Ovary (tissue), 7 donors: ENCODE measurements at regions not wholly inside any gene's neighbourhood (a gene's known extent, or its start where the extent isn't known, plus 50 kb on each side); places are given as distances from the start of the nearest gene placed in this dataset.

ENCODE experiments used
- DNase-seq, 5 donors: peaks; one replicate each; pipeline ENCODE4 v3.0.0-alpha.2; 2019 to 2020
- H3K27ac ChIP-seq, 2 donors: fragments of 200-600 bp; one replicate each; pipeline versions ENCODE4 v1.5.1 to v1.8.0; 2019 to 2022
- H3K27me3 ChIP-seq: fragments of 200-600 bp; one replicate; pipeline ENCODE4 v1.8.0; 2022
- H3K36me3 ChIP-seq: fragments of 200-600 bp; sonication (generic); one replicate; pipeline ENCODE4 v1.5.1; 2019
- H3K4me1 ChIP-seq: one replicate; pipeline ENCODE4 v1.8.1; 2013; ENCODE audit warnings: mild to moderate bottlenecking, moderate library complexity; ENCODE audit not compliant: insufficient read depth
- H3K4me3 ChIP-seq: fragments of 200-600 bp; sonication (generic); one replicate; pipeline ENCODE4 v1.5.1; 2017
- H3K9me3 ChIP-seq, 2 donors: fragments of 200-600 bp in 1 of 2; sonication (generic) in 1 of 2; one replicate each; pipeline versions ENCODE4 v1.5.1 to v1.8.1; 2013 to 2019; ENCODE audit warnings: mild to moderate bottlenecking in 1 of 2, moderate library complexity in 1 of 2
- CTCF ChIP-seq, 3 donors: fragments of 450-650 bp in 2 of 3; fragments of 200-600 bp in 1 of 3; IDR thresholded peaks; one replicate each; pipeline versions ENCODE4 v1.5.1 to v1.8.0; 2016 to 2022; ENCODE audit warnings: antibody characterized with exemption in 3 of 3, mild to moderate bottlenecking in 1 of 3
- EP300 ChIP-seq: sonication (generic); formaldehyde crosslinking; IDR thresholded peaks from one replicate; pipeline ENCODE4 v1.6.1; 2017; ENCODE audit warnings: antibody characterized with exemption
- POLR2A ChIP-seq: fragments of 450-650 bp; IDR thresholded peaks from one replicate; pipeline ENCODE4 v1.6.1; 2017; ENCODE audit warnings: antibody characterized with exemption, mild to moderate bottlenecking, moderate library complexity
- WGBS, 3 donors: extraction: QIAGEN DNeasy Blood & Tissue Kit in 1 of 3; methylation state at CpG; one replicate each; pipeline versions ENCODE4 v1.1.5 to v1.1.7; 2013 to 2017; 5-methylcytosine and 5-hydroxymethylcytosine counted together
- intact Hi-C, 4 donors: fragments of 100-400 bp; cut with DNase I; formaldehyde crosslinking; loops; one replicate each; pipeline versions ENCODE4 v1.11.0 to v1.15.1; 2022 to 2023
- donor health status: DM: no; HTN: no; CAD: no; lungs with moderate emphysema.
- donor health status: DM: no; HTN: no; CAD: no.
- donor health status: Bipolar disorder and iron deficiency.
- donor health status: DM: no; HTN: no; CAD: no.
- donor health status: DM: yes; HTN: yes; CAD: no.

- Histone ChIP-seq H3K27me3 (no peaks in the 10 kb centered on the region), H3K4me1 (peaks cover 8% of the 10 kb centered on the region), H3K4me3 (no peak overlapping the region), H3K27ac (no peak overlapping the region), H3K9me3 (no peaks in the 10 kb centered on the region), H3K36me3 (no peaks in the 10 kb centered on the region)
- WGBS, 3 donors, result 91 to 96% (median 95%) methylated on average over 2 of the region's 2 CpGs
- intact Hi-C loops, result no loop called here
- no peak for DNase-seq
- TF ChIP-seq EP300, result no peak
- TF ChIP-seq POLR2A, result no peak
- no peak for TF ChIP-seq CTCF (IDR thresholded peaks at IDR 0.05)
Measured at GRCh38 chr2:150625741-150626140, 138.3 kb upstream of the RND3 start.

GRCh38 chr2:150625303-150625702 is 137.8 kb upstream of the RND3 start:
- Histone ChIP-seq H3K4me3 (no peak overlapping the region), H3K4me1 (peaks cover 8% of the 10 kb centered on the region), H3K36me3 (no peaks in the 10 kb centered on the region), H3K27ac (no peak overlapping the region), H3K9me3 (no peaks in the 10 kb centered on the region), H3K27me3 (no peaks in the 10 kb centered on the region)
- TF ChIP-seq EP300 (no peak), POLR2A (no peak), CTCF (IDR thresholded peaks at IDR 0.05) (no peak)
- DNase-seq, result no peak
- intact Hi-C loops, result no loop called here

GRCh38 chr2:150624001-150624401 is 136.5 kb upstream of the RND3 start:
- DNase-seq, result no peak

GRCh38 chr2:150621526-150622213 is 134.2 kb upstream of the RND3 start:
- no peaks in the 10 kb centered on the region for H3K36me3 ChIP-seq
- H3K27ac ChIP-seq, result no peak overlapping the region
- H3K27me3 ChIP-seq, result no peaks in the 10 kb centered on the region
- 55 to 59% (median 55%) methylated on average over 4 of the region's 4 CpGs for WGBS, 3 donors
- no peak overlapping the region for H3K4me3 ChIP-seq
- intact Hi-C loops, result no loop called here
- no peak for TF ChIP-seq EP300
- TF ChIP-seq POLR2A, result no peak
- TF ChIP-seq CTCF (IDR thresholded peaks at IDR 0.05), result no peak
- no peak for DNase-seq
- H3K4me1 ChIP-seq, result peaks cover 10% of the 10 kb centered on the region
- H3K9me3 ChIP-seq, result no peaks in the 10 kb centered on the region

More at GRCh38 chr2:150624001-150624401, 136.5 kb upstream of the RND3 start:
- H3K27me3 ChIP-seq, result no peaks in the 10 kb centered on the region
- intact Hi-C loops, result no loop called here
- H3K36me3 ChIP-seq, result no peaks in the 10 kb centered on the region
- no peaks in the 10 kb centered on the region for H3K9me3 ChIP-seq
- no peak for TF ChIP-seq EP300
- no peak for TF ChIP-seq CTCF (IDR thresholded peaks at IDR 0.05)
- no peak for TF ChIP-seq POLR2A
- WGBS, 3 donors, result 72 to 85% (median 83%) methylated on average over 5 of the region's 5 CpGs
- no peak overlapping the region for H3K4me3 ChIP-seq
- H3K4me1 ChIP-seq, result peaks cover 10% of the 10 kb centered on the region
- H3K27ac ChIP-seq, result no peak overlapping the region
